Cardiac fibroblast (primary cell): ENCODE measurements at regions not wholly inside any gene's neighbourhood (a gene's known extent, or its start where the extent isn't known, plus 50 kb on each side); places are given as distances from the start of the nearest gene placed in this dataset.

ENCODE experiments used
- DNase-seq, 2 donors: peaks; one replicate each; pipeline versions ENCODE4 v3.0.0 to v3.0.0-alpha.2; 2010; ENCODE audit warnings: low read depth in 2 of 2
- H3K4me3 ChIP-seq, 2 donors: replicated peaks in 1 of 2; 1 replicate in 1 of 2; 2 replicates in 1 of 2; pipeline ENCODE4 v1.5.1; 2011; ENCODE audit warnings: low read depth in 2 of 2, low read length in 2 of 2, mild to moderate bottlenecking in 2 of 2, moderate library complexity in 1 of 2
- TF ChIP-seq, protein P1 (sequence below): IDR thresholded peaks from one replicate; pipeline ENCODE4 v1.5.1; 2011; ENCODE audit warnings: low read depth, mild to moderate bottlenecking, low read length, inconsistent platforms

DNA sequence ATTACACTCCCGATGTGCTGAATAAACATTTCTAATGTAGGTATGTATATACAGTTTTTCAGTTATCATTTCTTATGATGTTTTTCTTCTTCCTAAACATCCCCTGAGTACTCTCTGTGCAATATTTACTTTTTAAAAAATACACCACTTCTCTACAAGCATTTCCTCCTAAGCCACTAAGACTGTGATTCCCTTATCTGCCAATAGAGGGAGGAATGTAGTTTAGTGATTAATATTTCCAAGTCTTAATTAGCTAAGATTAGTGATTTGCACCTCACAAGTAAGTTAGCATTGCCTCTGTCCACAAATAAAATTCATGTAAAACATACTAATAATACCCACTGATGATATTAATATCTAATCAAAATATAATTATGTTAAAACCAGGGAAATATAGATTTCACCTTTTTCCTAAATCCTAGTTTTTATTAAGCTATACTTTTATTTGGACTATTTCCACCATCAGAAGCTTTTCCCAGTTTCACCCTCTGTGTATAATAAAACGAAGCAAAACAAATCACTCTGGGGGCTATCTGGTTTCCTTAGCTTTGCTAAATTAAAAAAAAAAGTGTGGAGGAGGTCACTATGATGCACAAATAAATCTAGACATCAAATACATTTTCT is 909.1 kb downstream of the FAT4 start:
- TF ChIP-seq, protein P1, sequence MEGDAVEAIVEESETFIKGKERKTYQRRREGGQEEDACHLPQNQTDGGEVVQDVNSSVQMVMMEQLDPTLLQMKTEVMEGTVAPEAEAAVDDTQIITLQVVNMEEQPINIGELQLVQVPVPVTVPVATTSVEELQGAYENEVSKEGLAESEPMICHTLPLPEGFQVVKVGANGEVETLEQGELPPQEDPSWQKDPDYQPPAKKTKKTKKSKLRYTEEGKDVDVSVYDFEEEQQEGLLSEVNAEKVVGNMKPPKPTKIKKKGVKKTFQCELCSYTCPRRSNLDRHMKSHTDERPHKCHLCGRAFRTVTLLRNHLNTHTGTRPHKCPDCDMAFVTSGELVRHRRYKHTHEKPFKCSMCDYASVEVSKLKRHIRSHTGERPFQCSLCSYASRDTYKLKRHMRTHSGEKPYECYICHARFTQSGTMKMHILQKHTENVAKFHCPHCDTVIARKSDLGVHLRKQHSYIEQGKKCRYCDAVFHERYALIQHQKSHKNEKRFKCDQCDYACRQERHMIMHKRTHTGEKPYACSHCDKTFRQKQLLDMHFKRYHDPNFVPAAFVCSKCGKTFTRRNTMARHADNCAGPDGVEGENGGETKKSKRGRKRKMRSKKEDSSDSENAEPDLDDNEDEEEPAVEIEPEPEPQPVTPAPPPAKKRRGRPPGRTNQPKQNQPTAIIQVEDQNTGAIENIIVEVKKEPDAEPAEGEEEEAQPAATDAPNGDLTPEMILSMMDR, result peak; percentile 65
- no peak overlapping the region for H3K4me3 ChIP-seq
- DNase-seq, result peak; percentile 30 to 44

DNA sequence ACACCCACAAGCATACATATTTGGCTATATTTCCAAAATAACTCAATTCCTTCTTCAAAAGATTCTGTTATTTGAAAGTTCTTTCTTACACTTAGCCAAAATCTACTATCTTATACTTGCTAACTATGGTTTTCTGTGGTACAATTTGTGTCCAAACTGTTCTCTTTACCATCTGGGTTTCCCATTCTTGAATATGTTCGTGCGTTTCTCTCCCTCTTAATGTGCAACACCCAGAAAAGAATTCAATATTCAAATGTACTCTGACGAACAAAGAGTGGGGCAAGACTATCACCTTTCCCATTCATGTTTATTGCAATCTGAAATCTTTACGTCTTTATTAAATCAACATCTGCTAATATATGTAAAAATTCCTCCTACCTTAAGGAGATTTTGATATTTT is 912.7 kb downstream of the FAT4 start:
- DNase-seq, result no peak
- TF ChIP-seq, protein P1, result no peak
- H3K4me3 ChIP-seq, result no peak overlapping the region

DNA sequence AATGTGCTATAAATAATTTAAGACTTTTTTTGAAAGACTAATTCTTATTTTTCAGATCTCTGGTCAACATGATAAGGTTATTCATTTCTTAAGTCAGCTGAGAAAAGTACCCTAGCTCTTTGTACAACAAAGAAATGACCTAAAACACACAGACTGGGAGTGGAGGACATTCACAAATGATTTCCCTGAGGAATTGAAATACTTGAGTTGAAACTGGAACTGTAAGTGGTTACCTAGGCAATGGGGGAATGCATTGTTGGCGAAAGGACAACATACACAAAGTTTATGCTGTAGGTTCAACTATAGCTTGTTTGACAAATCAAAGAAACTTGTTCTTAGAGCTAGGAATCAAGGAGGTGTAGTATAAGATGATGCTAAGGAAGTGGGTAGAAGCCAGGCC is 915.5 kb downstream of the FAT4 start:
- TF ChIP-seq, protein P1, result no peak
- DNase-seq, result no peak
- H3K4me3 ChIP-seq, result no peak overlapping the region

DNA sequence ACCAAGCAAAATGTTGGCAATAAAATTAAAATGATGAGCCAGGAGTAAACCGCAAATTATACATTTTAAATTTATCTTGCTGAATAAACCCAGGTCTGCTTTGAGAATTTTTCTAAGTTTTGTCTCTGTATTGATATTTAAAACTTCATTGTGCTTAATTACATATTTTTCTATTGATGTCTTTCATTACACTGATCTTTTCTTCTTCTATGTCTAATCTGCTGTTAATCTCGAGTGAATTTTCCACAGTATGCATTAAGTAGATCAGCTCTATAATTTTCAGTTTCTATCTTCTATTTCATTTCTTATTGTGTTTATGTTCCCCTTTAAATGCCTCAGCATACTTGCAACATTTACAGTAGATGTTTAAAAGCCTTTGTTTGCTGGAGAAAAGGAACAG is 918.7 kb downstream of the FAT4 start:
- no peak overlapping the region for H3K4me3 ChIP-seq
- TF ChIP-seq, protein P1, result no peak
- no peak for DNase-seq

DNA sequence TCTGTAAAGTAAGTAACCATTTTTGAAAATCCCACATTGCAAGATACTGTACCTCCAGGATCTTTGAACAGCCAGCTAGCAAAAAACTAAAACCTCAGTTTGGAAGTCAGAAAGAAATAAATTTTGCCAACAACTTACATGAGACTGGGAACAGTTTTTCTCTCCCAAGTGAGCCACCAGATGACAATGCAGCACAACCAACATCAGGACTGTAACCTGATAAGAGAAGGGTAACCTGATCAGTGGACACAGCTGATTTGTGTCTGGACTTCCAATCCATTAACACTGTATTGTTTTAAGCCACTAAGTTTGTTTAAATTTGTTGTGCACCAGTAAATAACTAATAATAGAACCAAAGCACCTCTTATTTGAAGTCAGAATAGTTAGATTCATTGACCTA is 923.3 kb downstream of the FAT4 start:
- TF ChIP-seq, protein P1, result no peak
- DNase-seq, result no peak
- no peak overlapping the region for H3K4me3 ChIP-seq

DNA sequence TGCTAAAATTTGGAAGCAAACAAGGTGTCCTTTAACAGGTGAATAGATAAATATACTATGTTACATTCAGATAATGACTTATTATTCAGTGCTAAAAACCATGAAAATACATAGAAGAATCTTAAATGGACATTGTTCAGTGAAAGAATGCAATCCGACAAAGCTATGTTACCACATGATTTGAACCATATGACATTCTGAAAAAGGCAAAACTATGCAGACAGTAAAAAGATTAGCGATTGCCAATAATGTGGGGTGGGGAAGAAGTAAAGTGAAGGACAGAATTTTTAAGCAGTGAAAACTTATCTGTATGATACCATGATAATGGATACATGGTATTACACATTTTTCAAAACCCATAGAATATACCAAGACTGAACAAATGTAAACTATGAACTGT is 926.9 kb downstream of the FAT4 start:
- no peak for DNase-seq
- TF ChIP-seq, protein P1, result no peak
- no peak overlapping the region for H3K4me3 ChIP-seq

DNA sequence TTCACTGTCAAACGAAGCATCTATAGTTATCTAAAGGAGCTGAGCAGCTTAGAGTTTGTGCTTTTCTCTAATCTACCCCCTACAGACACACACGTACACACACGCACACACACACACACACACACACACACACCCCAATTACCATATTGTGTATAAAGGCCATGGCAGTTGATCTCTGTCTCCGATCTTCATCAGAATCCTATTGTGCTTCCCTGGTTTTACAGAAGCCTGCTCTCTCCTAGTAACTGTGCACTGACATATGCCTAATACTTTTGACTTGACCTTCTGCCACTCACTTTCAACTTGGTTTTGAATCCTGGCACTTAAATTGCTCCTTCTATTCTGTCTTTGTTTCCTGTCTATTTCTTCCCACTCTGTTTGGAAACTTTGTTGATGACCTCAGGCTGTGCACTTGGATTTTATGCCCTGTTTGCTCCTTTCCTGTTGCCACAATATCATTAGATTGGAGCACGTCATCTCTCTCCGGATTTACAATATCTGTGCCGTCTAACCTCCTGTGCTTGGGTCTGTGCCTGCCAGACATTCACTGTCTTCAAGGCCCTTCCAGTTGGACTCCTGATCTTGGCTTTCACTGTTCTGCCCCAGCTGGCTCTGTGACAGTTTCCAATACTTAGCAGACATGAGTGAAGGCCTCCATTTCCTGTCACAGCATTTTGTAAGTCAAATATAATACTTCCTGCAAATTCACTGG is 928.1 kb downstream of the FAT4 start:
- DNase-seq, result peak; percentile 7 to 51
- H3K4me3 ChIP-seq, result no peak overlapping the region
- TF ChIP-seq, protein P1, result no peak
